HG03025 (cell line): ENCODE measurements at regions not wholly inside any gene's neighbourhood (a gene's known extent, or its start where the extent isn't known, plus 50 kb on each side); places are given as distances from the start of the nearest gene placed in this dataset.
"Not testable (repeated sequence)": the region's sequence is repeated elsewhere in the genome, so short reads cannot be mapped to it uniquely, and the experiment has no call there.

ENCODE experiments used
- ATAC-seq: cut with Tn5 transposase; IDR thresholded peaks from one replicate; pipeline ENCODE4 v1.9.1; 2021; ENCODE audit warnings: mild to moderate bottlenecking, moderate library complexity; ENCODE audit not compliant: unreplicated experiment, low FRiP score

- no peak for ATAC-seq
Observed at GRCh38 chr2:62413116-62413663, 92.8 kb downstream of the TMEM17 start.

- ATAC-seq: no peak
Observed at GRCh38 chr2:62412347-62412742, 93.7 kb downstream of the TMEM17 start.

GRCh38 chr2:62410926-62411456 is 95.0 kb downstream of the TMEM17 start:
- no peak for ATAC-seq

- ATAC-seq: no peak
Observed at GRCh38 chr2:62410015-62410453, 96.0 kb downstream of the TMEM17 start.

- ATAC-seq: no peak
Observed at GRCh38 chr2:62409442-62409841, 96.6 kb downstream of the TMEM17 start.

GRCh38 chr2:62408241-62408677 is 97.7 kb downstream of the TMEM17 start:
- no peak for ATAC-seq

- no peak for ATAC-seq
Observed at GRCh38 chr2:62407838-62408237, 98.2 kb downstream of the TMEM17 start.

GRCh38 chr2:62407401-62407800 is 98.6 kb downstream of the TMEM17 start:
- ATAC-seq: no peak

- no peak for ATAC-seq
Observed at GRCh38 chr2:62406573-62407043, 99.4 kb downstream of the TMEM17 start.

- no peak for ATAC-seq
Observed at GRCh38 chr2:62404913-62405312, 101.1 kb downstream of the TMEM17 start.

- no peak for ATAC-seq
Observed at GRCh38 chr2:62402156-62402555, 103.8 kb downstream of the TMEM17 start.

- ATAC-seq: no peak
Observed at GRCh38 chr2:62398356-62398755, 107.6 kb downstream of the TMEM17 start.

- ATAC-seq: no peak
Observed at GRCh38 chr2:62396880-62397279, 109.1 kb downstream of the TMEM17 start.

- no peak for ATAC-seq
Observed at GRCh38 chr2:62393293-62393692, 112.7 kb downstream of the TMEM17 start.

- no peak for ATAC-seq
Observed at GRCh38 chr2:62391696-62392095, 114.3 kb downstream of the TMEM17 start.

GRCh38 chr2:62386378-62386777 is 119.6 kb downstream of the TMEM17 start:
- not testable (repeated sequence) for ATAC-seq

- ATAC-seq: no peak
Observed at GRCh38 chr2:62383846-62384245, 122.1 kb downstream of the TMEM17 start.

- ATAC-seq: no peak
Observed at GRCh38 chr2:62382757-62383156, 123.2 kb downstream of the TMEM17 start.

GRCh38 chr2:62382122-62382521 is 123.9 kb downstream of the TMEM17 start:
- no peak for ATAC-seq

GRCh38 chr2:62381656-62382055 is 124.3 kb downstream of the TMEM17 start:
- no peak for ATAC-seq

GRCh38 chr2:62379566-62379965 is 126.4 kb downstream of the TMEM17 start:
- ATAC-seq: no peak

- ATAC-seq: no peak
Observed at GRCh38 chr2:62375113-62375420, 130.9 kb downstream of the TMEM17 start.
